Activated T-cell treated with anti-CD3 and anti-CD28 coated beads for 24 hours (primary cell): ENCODE measurements at regions not wholly inside any gene's neighbourhood (a gene's known extent, or its start where the extent isn't known, plus 50 kb on each side); places are given as distances from the start of the nearest gene placed in this dataset.
"Not testable (repeated sequence)": the region's sequence is repeated elsewhere in the genome, so short reads cannot be mapped to it uniquely, and the experiment has no call there.

Experiments
- DNase-seq: peaks from one replicate; pipeline ENCODE4 v3.0.0-alpha.2; 2020; ENCODE audit warnings: low read depth

DNA sequence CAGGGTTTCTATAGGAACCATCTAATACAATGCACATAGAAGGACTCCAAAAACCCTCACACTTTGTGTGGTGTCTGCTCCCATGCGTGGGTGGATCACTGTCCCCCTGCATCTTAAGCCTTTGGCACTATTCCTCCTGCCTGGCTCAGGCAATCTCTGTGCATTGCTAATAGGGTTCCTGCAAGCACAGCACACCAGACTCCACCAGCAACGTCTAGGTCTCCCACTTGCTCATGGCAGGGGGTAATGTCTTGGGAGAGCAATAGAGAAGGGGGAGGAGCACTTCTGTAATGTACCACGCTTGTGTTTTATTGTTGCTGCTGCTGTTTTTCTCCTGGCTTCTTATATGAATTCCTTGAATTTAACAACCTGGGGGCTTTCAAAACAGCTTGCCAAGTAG, 182.6 kb upstream of the GLRA1 start:
- DNase-seq: no peak

DNA sequence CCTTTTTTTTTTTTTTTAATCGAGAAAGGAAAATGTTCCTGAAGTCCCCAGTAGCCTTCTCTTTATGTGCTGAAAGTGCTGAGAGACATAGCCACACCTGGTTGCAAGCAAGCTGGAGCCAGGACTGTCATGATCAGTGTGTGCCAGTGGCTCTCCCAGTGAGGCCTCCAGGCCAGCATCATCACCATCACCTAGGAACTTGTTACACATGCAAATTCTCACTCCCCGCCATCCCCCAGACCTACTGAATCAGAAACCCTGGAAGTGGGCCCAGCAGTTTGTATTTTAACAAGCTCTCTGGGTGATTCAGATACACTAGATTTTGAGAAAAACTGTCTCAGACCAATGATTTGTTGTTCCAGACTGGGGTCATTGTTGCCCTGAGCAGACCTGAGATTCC, 181.9 kb upstream of the GLRA1 start:
- DNase-seq: no peak

DNA sequence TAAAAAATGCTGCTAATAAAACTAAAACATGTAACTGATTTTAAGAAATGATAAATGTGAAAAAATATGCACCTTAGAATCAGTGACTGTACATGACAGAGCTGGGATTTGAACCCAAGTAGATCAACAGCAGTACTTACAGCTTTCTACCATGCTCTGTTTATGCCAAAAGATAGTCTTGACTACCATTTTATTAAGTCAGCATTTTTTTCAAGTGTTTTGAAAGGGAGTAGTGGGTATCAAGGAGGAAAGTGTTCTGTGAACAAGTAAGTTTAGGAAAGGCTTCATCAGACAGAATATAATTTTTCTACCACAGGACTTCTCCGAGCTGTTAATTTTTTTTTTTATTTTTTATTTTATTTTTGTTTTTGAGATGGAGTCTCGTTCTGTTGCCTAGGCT, 180.4 kb upstream of the GLRA1 start:
- DNase-seq: no peak

DNA sequence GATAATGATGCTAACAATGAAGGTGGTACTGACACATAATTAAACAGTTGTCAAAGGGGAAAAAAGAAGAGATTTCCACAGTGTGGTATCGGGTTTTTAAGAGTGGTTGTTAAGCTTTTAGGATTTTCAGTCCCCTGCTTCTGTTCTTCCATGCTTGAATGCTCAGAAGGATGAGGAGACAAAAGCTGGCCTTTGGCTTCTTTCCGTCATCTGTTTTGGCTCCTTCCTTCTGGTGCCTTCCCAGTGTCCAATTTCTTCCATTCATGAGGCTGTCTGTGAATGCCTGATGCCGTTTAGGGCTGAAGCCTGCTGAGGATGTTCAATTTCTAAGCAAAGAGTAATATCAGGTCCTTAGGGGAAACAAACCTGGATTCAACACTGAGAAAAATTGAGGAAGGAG, 179.6 kb upstream of the GLRA1 start:
- DNase-seq: no peak

DNA sequence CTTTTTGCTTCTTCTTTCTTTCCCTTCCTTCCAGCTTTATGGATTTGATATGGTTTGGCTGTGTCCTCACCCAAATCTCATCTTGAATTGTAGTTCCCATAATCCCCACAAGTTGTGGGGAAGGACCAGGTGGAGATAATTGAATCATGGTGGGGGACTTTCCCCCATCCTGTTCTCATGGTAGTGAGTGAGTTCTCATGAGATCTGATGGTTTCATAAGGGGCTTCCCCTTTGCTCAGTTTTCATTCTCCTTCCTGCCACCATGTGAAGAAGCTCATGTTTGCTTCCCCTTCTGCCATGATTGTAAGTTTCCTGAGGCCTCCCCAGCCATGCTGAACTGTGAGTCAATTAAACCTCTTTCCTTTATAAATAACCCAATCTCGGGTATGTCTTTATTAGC, 178.3 kb upstream of the GLRA1 start:
- not testable (repeated sequence) for DNase-seq

DNA sequence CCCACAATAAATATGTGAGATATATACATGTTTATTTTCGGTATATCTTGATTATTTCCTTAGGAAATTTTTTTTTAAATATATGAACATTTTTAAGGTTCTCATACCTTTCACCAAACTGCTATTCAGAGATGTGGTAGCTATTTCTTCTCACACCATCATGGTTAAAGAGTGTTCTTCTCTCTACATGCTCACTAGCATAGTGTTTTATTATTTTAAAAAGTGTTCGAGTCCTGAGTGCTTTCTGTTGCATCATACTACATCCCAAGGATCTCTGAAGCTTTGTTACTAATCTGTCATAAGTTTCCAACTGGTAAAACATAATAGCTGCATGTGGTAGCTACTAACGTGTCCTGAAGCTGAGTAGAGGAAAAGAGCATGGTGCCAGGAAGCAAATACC, 177.4 kb upstream of the GLRA1 start:
- DNase-seq: no peak

DNA sequence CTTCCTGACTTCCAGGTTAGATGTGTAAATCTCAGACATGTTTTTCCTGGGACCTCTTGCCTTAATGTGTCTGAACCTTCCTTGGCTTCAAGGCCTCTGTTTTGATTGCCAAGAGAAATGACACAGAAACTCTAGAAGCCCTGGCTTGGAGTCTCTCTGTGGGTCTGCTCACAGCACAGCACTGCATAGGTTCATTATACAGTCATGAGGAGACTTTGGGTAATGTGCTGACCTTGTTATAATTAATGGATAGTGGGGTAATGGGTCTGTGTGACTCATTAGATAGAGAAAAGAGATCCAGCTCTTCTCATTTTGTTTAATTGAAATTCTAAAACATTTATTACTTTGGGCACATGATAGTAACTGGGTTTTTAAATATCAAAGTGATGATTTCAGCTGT, 175.8 kb upstream of the GLRA1 start:
- DNase-seq: no peak

DNA sequence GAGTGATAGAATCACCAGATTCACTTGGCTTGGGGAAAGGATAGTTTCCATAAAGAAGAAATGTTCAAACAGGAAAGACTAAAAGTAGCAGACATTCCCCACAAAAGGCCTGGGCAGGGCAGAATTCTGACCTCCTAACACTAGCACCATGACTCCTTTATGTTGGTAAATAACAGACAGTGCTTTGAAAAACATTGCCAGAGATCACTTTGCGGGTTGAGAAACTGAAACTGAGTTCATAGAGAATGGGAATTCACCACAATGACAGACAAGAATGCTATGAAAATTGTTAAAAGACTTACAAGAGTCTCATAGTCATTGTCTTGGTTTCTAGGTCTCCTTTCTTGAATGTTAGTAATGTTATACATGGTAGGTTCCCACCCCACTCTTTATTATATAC, 172.5 kb upstream of the GLRA1 start:
- DNase-seq: no peak

DNA sequence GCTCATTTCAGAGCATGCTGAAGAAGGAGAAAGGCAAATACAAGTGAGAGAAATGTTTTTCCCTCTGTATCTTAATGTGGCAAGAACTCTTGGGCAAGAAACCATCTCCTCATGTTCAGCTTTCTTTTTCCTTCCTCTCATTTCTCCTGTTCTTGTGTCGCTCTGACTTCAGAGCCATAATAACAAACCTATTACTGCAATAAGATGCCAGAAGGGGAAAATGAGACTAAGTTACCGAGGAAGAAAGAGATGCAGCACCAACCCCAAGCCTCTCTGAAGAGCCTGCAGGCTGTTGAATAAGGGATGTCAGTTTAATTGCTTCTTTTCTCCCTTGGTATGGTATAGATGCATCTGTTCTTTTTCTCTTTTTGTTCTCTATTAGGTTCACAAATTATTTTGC, 170.1 kb upstream of the GLRA1 start:
- no peak for DNase-seq

DNA sequence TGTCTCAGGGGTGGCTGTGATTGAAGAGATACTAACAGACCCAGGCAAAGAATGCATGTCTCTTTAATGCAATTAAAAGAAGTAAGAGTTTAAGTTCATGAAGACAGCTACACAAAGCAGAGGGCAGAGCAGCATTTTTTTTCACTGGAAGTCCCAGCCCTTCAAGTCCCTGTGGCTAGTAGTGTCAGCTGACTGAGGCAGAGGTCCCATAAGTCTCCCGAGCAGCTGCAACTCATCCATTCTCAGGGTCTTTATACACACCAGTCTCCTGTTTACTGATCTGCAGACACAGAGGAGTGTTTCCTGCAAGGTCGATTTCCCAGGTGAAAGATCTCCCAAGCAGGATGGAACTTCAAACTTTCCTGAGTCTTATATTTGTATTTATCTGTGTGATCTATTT, 169.4 kb upstream of the GLRA1 start:
- no peak for DNase-seq

DNA sequence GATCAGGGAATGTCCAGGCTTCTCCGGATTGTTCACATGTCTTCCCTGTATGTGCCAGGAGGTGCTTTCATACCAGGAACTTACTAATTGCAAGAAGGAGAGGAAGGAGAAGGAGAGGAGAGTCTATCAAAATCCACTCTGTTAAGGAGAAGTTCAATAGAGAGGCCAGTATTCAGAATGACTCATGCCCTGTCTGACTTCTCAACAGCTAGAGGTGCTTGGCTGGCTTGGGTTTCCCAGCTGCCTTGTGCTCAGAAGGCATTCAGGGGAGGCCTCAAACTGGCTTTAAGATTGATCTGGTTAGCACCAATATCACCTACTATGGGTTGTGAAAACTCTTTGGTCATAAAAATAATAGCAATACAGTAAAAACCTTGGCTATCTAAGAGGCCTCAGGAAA, 167.9 kb upstream of the GLRA1 start:
- no peak for DNase-seq

DNA sequence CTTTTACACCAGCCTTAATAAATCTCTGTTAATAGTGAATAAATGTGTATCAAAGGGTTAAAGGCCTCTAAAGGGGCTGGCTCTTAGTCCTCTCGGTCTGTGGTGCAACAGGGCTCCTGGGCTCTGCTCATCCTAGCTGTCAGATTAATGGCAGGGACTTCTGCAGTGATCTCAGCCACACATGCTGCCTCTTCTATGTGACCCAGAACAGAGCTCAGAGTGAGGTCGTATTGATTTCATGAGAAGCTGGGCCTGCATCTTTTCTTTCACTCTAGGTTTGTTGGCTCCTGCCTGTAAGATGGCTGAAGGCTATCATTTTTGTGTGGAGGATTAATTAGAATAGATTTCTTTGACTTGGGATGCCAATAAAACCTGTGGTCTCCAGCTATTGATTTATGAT, 165.0 kb upstream of the GLRA1 start:
- no peak for DNase-seq

DNA sequence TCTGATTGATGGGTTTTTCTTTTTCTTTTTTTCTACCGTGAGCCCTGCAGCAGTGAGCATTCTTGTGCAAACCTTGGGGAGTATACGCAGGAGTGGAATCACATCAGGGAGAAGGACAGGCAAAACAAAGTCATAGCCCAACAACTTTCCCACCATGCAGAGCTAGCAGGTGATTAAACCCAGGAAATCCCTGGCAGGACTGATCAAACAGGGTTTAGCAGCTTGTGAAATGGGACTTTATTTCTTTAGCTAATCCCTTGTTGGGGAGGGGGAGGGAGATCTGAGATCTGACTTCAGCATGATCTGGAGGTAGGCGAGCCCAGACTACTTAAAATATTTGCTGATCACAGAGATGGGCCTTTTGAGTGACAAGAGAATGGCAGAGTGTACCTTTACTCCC, 162.0 kb upstream of the GLRA1 start:
- no peak for DNase-seq

DNA sequence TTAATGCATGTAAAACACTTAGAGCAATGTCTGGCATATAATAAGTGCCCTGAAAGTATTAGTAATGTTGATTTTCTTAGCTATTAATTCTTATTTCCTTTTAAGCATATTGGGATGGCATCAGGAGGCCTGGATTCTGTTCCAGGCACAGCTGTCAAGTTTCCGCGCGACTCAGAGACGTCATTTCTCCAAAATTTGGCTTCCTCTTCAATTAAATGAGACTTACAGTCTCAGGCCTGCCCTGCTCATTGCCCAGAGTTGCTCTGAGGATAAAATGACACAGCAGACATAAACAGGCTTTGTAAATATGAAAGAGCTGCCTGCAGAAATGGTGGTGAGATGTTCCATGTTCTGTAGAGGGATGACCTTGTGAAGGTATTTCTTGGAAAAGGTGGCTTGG, 159.8 kb upstream of the GLRA1 start:
- no peak for DNase-seq

DNA sequence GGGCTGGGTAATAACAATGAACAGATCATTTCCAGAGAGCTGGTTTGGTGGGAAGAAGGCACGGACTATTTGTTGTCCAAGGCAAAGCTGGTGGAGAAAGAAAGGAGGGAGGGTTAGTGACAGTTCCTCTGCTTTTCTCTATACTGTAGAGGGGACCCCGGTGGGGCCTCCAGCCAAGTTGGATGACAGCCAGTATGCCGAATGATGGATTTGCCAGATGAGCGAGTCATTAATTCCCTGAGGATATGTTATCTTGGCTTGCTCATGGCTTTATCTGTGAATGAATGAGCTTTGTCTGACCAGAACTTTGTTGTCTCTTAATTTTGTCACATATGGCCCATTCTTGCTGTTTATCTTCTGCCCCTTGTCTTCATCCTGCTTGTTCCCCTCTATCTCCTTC, 158.6 kb upstream of the GLRA1 start:
- no peak for DNase-seq

DNA sequence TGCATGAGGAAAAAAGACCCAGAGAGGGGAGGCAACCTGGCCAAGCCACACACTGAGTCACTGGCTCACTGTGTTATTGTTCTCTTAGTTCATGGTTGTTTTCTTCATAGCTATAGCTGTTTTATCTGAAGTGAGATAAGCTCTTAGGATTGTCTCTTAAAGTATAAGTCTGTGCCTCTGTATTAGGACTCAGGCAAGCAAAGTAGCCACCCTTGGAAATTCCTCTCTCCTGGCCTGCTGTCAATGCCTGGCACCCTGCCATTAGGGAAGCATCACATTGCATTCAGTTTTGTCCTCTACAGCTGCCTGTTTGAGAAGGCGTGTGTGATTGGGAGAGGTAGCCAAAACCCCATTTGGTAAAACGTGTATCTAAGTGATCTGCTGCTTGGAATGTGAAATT, 147.4 kb upstream of the GLRA1 start:
- DNase-seq: no peak

DNA sequence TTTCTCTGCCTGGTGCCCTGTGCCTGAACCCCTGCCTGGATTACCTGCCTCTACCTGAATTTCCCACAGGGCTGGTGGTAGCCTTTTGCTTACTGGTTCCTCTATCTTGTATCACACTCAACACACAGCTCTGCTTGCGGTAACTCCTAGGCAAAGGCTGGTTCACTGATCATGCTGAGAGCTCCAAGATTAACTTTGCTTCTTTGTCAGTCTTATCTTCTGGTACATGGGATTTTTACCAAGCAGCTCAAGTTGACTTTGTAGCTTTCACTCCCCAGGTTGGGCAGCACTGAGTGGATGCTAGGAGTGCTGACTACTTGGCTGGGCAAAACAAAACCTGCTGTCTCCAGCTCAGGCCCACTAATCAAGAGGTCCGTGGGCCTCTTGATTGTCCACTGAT, 145.9 kb upstream of the GLRA1 start:
- DNase-seq: no peak

DNA sequence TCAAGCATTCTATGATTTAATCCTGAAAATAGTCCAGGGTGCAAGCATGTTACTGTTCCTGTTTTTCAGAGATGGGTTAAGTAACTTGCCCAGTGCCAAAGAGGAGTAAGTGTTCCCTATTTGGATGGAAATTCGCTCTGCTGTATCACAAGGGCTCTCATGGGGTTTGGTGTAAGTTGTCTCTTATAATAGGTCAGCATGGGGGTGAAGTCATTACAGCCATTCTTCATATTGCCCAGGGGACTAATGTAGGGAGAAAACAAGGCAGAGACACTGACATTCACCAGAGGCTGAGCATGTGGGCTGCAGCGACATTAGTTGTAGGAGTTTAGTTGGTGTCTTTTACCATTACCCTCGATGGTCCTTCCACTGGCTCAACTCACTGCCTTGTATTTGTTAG, 142.1 kb upstream of the GLRA1 start:
- DNase-seq: no peak

DNA sequence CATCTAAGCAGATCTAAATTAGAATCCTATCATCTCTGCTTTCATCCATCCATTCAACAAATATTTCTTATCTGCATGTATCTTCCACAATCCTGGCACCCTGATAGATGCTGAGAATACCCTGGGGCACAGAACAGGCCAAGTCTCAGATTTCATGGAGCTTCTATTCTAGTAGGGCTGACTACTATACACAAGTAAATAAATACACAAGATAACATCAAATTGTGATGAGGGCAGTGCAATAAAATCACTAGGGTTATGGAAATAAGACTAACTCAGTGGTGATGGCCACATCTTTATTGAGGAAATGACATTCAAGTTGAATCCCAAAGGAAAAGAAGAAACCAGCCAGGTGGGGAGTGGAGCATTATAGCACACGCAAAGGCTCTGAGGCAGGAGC, 138.4 kb upstream of the GLRA1 start:
- DNase-seq: no peak

DNA sequence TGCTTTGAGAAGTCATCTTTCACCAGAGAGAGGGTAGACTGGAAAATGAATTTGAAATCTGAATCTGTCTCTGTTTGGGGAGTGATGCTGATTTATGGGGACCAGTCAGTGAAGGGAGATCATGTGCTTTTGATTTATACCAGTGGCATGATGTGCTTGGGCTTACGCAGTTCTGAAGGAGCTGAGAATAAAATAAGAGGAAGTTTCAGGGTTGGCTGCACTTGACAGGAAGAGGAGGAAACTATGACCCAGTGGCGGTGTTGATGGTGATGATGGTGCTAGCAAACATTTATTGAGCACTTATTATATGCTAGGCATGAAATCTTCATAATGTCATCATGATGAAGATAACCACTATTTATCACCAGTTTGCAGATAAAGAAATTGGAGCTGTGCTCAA, 136.4 kb upstream of the GLRA1 start:
- no peak for DNase-seq

DNA sequence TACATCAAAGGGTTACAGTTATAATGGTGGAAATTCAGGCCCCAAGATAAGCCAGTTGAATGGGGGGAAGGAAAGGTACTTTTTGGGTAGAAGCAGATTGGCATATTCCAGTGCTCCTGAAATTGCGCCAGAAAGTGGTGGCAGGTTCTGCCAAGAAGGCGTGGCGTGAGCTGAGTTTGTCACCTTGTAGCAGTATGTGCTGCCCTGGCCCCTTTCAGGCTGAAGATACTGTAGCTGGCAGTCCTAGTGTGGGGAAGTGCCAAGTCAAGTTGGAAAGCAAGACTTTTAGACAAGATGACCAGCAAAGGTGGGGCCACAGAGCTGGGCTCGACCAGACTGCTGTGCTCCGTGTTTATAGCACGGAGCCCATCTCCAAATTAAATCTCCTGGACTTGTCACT, 133.6 kb upstream of the GLRA1 start:
- DNase-seq: no peak

DNA sequence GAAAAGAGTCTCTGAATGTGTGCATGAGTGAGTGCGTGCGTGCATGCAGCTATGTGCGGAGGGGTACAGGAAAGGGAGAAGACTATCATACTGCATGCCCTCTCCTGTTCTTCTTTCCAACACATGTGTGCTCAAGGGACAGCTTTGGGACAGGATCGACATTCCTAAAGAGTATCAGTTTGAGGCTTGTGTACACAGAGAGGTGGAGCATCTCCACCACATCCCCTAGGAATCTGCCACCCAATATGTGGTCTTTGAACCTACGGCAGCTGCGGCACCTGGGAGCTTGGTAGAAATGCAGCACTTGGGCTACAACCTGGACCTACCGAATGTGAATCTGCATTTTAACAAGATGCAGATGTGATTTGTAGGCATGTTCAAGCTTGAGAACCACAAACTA, 132.3 kb upstream of the GLRA1 start:
- DNase-seq: no peak

DNA sequence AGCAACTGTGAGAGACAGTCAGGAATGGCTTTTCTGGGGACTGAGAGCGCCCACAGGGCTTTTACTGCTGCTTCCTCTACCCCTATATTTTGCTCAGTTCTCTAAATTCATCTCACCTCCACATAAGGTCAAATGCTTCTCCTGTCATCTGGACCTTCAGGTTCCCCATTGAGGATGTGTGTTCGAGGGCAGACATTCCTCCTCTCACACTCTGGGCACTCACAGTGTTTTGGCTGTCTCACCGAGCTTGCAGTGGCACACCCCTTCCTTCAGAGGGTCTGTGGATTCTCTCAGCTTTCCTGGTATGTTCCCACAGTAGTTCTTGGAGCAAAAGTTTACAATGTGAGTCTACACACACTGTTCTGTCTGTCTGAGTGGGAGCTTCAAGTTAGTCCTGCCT, 127.8 kb upstream of the GLRA1 start:
- DNase-seq: no peak

DNA sequence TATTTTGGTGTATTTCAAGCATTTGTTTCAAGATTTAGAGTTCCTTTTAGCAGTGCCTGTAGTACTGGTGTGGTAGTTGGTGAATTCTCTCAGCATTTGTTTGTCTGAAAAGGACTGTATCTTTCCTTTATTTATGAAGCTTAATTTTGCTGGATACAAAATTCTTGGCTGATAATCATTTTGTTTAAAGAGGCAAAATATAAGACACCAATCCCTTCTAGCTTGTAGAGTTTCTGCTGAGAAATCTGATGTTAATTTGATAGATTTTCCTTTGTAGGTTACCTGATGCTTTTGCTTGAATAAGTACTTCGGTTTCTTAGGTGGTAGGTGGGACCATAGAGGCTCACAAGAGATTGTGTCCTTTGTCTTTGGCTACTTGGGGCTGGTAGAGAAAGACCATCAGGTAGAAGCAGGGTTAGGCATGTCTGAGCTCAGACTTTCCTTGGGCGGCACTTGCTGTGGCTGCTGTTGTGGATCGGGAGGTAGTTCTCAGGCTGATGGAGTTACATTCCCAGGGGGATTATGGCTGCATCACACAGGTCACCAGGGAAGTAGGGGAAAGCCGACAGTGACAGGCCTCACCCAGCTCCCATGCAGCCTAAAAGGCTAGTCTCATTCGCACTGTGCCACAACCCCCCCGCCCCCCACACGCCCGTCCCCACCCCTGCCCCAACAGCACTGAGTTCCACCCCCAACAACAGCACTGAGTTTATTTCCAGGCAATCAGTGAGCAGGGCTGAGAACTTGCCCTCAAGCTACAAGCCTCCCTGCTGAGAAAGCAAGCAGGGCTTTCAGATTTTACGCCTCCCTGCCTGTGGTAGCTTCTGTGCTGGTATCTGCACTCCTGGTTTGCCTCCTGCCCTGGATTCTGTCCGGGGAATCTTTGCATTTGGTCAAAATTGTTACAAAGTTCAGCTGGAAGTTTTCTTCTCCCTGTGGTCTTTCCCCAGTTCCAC, 127.1 kb upstream of the GLRA1 start:
- no peak for DNase-seq
